GM21737 (cell line): ENCODE measurements at regions not wholly inside any gene's neighbourhood (a gene's known extent, or its start where the extent isn't known, plus 50 kb on each side); places are given as distances from the start of the nearest gene placed in this dataset.

Experiments used
- ATAC-seq: cut with Tn5 transposase; IDR thresholded peaks from one replicate; pipeline ENCODE4 v1.9.1; 2021; ENCODE audit warnings: mild to moderate bottlenecking, moderate library complexity; ENCODE audit not compliant: unreplicated experiment

DNA sequence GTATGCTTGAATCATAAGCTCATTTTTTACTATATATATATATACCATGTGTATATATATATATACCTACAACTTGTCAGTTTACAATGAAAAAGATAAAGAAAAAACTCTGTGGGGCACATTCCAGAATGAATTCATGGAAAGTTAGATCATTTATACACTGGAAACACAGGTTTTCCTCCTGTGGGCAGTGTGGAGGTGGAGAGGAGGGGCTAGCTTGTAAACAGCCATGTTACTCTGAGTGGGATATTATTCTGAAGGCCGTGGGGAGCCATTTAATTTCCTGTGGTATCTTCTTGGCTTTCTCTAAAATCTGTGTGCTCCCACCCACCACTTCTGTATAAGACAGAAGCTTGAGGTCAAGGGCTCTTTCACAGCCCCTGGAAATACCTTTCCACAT lies 273.4 kb upstream of the MTNR1B start:
- ATAC-seq: no peak

DNA sequence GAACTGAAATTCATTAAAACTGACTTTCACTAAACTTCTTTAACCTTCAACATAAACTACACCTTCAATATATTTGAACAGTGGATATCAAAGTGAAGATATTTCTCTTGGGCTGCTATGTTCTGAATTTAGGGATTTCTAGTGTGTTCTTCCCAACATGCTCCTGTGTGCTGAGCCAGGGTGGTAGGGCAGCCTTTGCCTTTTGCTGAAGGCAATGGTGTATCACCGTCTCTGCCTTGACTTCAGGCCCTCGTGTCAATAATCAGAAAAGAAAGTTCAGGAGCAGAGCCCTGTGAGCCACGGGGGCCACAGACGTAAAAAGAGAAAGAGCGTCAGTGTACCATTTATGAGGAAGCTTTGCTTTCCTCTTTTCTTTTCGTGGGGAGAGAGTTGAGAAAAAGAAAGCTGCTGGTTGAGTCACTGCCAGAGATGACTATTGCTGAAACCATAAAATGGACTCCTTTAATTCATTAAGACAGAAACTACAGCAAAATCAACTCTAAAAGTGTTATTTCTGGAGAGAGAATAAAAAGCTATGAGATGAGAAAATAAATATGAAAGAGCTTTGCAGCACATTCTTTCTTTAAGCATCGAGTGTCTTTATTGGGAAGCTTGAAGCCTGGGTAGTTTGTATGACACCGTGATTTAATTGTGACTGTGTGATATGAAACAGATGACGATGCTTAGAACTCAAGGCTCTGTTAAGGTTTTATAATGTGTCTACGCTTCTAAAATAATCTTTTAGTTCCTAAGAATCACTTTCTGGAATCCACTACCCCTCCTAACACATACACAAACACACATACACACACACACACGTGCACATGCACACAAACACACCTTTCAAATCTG lies 271.8 kb upstream of the MTNR1B start:
- ATAC-seq: no peak

DNA sequence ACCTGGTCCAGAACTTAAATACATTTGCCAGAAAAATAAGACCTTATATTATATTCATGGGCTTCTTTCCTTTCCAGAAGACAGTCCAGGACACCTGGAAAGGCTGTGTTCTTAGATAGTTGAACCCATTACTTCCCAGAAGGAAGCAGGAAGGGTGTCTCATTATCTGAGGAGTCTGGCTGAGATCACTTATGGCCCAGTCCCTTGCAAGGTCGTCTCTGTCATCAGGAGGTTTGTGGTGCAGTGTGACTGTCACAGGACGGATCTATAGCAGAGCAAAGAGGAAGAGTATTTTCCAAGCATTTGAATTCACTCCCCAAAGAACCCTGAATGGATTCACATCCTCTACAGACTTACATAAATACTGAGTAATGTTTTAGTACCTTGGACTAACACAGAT lies 270.7 kb upstream of the MTNR1B start:
- ATAC-seq: no peak

DNA sequence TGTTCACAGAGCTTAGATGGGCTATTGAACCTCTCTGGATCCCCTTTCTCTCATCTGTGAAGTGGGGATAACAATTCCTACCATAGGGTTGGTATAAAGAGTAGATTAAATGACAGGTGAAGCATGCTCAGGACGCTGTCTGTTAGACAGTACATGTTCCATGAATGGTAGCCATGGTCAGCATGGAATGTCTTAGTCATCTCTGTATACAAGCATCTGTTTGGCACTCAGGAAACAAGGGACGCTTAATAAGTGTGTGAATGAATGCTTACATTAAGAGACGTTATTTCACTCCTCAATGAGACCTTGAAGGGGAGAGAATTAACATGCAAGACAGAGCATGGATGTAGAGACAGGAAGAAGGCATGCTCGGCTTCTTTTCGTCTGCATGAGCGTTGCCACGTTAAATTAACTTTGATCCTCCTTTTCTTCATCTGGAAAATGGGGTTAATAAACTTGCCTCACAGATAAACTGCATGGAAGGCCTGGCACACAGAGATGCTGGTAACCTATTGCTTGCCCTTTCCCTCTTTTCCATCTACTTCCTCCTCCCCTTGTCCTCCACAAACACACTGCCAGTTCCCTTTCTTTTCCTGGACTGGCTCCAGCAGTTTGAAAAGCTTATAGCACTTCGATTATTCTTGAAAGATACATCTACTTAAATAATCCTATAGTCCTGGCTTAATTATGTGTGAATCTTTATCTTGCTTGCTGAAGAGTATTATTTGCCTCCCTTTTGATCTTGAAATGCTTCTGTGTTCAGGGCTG lies 267.2 kb upstream of the MTNR1B start:
- ATAC-seq: no peak

DNA sequence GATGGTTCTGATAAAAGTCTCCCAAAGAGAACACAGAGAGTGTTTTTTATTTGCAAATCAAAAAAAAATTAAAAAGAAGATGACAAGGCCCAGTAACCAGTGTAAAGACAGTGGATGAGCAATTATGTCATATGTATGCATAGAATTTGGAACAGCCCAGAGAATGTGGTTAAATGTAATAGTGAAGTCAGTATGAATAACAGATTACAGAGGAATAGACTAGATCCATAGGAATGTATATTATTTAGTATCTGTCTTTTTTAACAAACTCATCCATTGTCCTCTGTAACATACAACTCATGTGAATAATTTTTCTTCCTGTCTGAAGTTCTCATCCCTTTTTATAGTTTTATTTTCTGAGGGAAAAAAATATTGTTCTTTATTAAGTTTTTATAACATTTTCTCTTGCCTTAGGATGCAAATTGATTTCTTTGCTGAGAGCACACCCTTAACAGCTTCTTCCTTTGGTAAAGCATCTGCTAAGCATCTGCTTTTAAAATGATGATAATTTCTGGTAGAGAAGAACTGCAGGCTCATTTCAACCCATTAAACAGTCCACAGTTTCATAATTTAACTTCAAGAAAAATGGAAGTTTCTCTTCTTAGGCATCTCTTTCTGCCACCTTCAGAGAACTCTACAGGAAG lies 266.5 kb upstream of the MTNR1B start:
- no peak for ATAC-seq

DNA sequence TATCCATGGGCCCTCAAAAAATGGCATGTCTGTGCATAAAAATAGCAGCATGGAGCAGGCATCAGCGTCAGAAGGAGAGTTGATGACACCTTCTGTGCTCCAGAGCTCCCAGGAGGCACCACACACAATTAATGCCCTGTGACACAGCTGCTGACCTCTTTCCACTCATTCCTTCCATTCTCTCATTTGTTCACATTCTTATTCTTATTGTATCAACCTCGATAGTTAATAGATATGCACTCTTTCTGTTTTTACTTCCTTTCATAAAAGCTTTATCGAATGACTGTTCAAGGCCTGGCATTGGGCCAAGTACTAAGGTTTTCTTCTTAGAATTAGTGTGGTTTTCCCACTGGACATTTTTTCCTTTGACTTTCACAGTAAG lies 266.0 kb upstream of the MTNR1B start:
- no peak for ATAC-seq

DNA sequence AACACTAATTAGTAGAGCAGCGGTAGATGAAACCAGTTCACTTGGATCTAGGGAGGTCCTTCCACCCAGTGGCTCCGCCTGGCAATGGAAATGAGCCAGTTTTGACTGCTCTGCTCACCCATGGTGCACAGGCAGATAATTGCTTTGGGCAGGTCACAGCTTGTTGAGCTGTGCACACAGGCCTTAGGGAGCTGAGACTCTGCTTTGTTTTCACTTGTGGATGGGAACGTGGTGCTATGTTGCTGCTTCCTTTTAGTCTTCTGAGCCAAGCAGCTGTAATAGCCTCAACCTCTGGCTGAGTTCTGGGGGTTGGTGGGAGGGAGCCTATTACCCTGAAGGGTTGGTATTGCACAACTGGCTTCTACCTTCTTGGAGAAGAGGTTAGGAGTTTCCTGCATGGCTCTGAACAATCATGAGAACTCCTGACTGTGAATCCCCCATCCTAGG lies 262.3 kb upstream of the MTNR1B start:
- ATAC-seq: no peak

DNA sequence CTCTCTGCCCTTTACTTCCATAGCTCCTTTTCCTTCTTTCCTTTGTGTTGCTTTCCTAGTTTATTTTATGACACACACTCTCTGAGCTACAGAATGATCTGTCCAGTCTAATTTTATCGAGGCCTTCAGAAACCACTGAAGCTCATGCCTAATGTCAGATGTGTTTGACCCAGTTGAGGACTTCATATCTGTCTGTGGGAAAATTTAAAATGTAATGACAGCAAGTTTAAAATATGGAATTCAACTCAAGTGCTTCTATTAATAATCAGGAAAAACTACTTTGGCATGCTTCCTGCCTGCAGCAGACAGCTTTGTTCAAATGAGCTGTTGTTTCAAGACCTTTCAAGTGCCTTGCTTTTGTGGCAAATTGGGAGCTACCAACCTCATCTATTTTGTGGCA lies 261.8 kb upstream of the MTNR1B start:
- no peak for ATAC-seq

DNA sequence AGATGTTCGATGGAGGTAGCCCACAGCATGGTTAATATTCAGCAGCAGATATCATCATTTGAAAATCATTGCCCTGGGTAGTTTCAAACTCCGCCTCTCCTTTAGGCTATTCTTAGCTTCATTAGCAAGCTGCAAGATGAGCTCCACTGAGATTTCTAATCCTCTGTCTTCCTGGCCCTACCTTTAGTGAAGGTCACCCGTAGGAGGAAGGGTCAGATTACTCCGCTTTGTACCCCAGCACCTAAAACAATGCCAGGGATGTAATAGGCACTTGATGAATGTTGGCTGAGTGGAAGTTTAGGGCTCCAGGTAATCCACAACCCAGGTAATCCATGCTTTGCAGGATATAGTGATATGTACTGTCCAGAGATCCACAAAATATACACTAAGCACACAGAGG lies 260.1 kb upstream of the MTNR1B start:
- ATAC-seq: no peak

DNA sequence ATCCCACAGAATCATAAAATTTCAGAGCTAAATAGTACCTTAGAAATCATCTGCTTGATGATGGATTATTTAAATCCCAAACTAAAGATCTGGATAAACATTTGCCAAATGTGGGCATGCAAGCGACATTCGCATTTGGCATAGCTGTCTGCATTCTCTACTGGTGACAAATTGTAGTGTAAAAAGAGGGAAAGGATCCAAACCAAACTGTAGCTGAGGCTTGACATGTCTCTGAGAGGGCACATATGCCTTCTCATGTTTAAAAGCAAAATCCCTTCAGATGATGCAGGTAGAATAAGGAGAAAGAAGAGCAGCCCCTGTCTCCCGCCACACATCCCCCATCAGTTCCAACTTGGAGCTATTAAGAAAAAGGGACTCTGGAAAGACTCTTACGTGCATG lies 257.5 kb upstream of the MTNR1B start:
- ATAC-seq: no peak

DNA sequence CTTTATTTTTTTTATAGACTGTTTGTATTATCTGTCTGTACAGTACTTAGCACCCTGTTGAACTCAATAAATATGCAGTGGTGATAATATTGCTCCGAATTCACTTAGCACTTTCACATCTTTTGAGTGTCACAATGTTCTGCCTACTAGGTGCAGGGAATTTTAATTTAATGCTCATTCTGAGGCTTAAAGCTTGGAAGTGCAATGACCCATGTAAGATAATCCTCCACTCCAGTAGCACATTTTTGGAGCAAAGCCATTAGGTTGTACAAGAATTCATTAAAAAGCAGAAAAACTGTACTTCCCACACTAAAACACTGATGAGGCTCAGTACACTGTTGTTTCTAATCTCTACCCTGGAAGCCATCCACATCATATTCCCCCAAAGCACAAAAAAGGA lies 255.3 kb upstream of the MTNR1B start:
- no peak for ATAC-seq

DNA sequence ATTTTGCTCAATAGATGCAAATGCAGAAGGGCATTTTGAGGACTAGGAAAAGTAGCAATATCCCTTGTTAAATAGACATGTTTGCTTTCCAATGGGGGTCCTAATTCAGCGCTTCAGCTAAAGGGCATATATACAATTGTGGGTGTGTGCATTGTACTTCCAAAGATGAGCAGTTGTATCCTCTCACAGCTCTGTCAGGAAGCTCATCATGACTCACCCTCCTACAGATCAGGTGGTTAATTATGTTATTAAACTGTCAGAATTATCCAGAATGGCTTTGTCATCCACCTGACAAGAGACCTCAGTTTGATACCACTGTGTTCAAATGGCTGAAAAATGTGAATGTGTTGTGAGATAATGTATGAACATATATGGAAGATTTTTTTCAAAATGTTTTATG lies 252.2 kb upstream of the MTNR1B start:
- ATAC-seq: no peak

DNA sequence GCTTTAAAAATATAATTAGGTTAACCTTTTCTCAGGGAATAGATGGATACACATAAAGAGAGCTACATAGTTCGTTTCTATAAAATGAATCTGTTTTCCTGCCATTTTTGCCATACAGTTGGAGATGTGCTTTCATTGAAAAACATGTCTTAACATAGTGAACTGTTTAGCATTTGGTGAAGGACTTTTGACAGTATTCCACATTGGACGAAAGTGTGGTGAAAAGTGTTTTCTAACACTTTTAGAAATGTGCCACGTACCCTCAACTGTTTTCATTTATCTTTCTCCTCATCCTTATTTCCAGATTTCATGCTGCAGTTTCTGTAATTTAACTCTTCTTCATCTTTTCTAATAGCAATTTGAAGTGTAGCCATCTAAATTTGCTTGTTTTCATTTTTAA lies 249.1 kb upstream of the MTNR1B start:
- ATAC-seq: no peak

DNA sequence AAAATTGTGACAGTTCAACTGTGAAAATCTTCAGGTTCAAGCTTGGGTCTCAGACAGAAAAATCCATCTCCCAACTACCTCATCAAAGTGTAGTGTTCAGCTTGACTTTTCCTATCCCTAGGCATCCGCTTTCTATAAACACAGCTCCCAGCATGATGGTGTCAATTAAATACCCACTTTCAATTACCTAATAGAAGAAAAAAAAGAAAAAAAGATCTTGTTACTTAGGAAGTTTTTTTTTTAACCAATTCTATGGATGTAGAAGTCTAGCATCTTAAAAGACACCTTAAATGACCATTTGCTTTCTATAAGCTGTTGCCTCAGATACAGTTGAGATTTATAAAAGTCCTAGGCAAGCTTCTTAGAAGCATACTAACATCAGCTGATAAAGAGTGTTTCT lies 244.1 kb upstream of the MTNR1B start:
- ATAC-seq: no peak

DNA sequence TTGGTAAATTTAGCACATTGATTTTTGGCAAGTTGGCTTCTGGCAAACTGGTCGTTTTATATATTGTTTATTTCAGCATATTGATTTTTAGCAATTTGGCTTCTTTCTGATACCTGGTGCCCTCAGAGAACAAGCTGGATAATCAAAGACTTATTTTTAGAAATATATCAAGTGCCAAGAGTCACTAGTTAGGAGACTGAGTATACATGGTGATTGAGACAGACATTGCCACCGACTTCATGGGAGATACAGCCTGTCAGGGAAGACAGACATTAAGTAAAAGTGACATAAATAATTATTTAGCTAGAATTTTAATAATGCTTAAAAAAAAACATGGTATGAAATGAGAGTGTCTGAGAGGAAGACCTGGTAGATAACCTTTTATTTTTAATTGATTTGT lies 242.3 kb upstream of the MTNR1B start:
- ATAC-seq: no peak

DNA sequence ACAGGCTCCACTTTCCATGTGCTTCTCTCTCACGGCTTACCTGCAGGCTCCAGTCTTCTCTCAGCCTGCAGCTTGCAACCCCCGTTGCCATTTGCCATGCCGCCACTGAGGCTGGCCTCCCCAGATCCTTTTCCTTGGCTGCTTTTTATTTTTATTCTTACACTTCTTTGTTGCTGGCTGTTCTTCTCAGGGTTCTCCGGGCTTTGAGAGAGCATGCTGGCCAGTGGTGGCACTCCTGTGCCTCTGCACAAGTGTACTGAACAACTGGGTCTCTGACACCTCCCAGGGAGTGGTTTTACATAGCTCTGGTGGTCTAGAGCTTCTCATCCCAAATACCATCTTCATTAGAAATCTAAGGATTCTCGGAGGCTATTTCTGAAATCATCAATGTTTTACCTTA lies 241.7 kb upstream of the MTNR1B start:
- ATAC-seq: no peak

DNA sequence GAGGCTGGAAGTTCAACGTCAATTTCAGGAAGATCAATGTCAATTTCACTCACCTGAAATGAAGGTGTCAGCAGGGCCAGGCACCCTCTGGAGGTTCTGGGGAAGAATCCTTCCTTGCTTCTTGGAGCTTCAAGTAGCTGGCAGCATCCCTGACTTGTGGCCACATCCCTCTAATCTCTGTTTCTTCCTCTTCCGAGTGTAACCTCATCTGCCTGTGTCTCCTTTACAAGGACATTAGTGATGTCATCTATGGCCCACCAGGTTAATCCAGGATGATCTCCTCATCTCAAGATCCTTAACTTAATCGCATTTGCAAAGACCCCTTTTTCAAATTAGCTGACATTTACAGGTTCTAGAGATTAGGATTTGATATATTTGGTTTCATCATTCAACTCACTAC lies 240.8 kb upstream of the MTNR1B start:
- ATAC-seq: no peak

DNA sequence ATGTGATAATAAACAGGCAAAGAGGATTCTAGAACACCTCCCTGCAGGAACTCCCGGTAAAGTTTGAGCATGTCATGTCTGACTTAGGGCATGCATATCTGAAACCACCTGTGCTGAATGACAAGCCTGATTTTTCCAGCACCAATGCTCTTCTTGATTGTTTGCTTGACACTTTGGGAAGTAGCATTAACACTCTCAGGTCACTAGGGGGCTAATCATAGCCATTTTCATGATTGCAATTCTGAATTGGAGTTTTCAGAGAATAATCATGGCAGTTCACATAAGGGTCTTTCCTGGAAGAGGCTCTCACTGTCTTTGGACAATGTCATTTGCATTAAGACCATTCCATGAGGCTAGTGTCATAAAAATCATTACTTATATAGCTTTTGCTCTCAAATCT lies 234.4 kb upstream of the MTNR1B start:
- no peak for ATAC-seq

DNA sequence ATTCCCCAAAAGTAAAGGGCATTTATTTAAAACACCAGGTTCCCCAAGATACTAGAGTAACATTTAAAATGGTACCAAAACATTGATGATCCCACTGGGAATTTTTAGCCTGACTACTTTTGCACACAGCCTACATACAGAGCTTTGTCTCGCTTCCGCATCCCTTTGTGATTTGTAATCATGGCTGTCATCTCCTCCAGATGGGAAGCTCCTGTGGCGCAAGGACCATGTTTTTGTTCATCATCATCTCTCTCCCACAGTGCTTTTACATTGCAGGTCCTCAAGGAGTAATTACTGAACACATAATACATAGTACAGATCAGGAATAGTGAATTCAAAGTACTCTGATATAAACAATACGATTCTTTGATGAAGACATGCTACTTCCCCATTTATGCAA lies 231.2 kb upstream of the MTNR1B start:
- ATAC-seq: no peak

DNA sequence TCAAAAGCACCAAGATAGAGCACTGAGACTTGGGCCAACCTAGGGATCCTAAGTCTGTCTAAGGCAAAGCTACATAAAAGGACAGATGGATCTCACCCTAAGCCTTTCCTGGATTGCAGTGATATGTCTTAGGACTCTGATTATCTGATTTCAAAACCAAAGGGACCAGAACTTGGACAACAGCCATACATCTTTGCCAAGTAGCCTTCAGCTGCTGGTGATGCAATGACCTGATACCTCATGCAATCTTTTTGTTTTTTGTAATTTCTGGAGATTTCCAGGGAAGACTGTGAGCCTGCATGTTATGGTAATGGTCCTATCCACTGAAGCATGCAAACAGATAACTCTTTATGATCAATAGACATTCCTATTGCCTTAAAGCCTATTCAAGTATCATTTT lies 230.4 kb upstream of the MTNR1B start:
- no peak for ATAC-seq

DNA sequence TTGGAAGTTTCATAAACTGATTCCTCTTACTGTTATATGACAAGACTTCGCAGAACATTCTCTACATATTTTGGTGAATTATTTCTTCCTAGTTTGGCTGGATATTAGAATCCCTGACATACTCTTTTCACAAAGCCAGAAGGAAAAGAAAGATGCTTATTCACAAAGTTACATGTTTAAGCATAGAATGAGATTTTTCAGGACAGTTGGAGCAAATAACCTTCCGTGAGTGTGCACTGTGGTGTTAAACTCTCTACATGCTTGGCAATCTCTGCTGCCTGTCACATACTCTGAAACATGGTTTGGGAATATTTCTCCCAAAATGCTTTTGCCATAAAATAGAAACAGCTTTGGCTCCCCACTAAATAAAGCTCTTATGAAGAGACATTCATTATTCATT lies 230.0 kb upstream of the MTNR1B start:
- no peak for ATAC-seq

DNA sequence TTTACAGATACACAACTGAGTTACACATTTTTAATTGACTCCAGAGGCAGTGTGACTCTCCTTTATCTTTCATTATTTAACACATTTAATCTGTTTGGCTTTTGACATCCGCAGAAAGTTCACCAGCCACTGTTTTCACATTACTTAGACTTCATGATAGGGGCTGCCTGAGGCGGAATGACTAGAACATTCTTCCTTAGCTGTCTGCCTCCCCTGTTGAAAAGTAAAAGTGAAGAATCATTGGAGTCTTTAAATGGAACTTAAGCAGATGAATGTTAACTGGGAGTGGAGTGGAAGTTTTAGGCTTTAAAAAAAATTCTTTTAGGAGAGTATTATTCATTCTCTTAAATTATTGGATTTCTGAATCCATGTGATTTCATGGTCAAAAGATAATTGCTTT lies 229.2 kb upstream of the MTNR1B start:
- ATAC-seq: no peak
